B cell (primary cell): ENCODE measurements at regions not wholly inside any gene's neighbourhood (a gene's known extent, or its start where the extent isn't known, plus 50 kb on each side); places are given as distances from the start of the nearest gene placed in this dataset.

Experiments used
- ATAC-seq: fragments of 200-7000 bp; cut with Tn5 transposase; one replicate; pipeline ENCODE4 v1.10.0; 2021; ENCODE audit warnings: low read depth, mild to moderate bottlenecking, moderate number of reproducible peaks, moderate library complexity
- CTCF ChIA-PET: fragments of 350-600 bp; sonication (Branson Sonifier 250); formaldehyde crosslinking; loops from one replicate; lab custom pipeline; 2021; ENCODE audit warnings: antibody characterized with exemption, inconsistent platforms; lab: Charles Lee
- POLR2A ChIA-PET: fragments of 350-600 bp; sonication (Branson Sonifier 250); formaldehyde crosslinking; loops from one replicate; lab custom pipeline; 2021; ENCODE audit warnings: antibody characterized with exemption; lab: Charles Lee
- DNase-seq: peaks from one replicate; pipeline ENCODE4 v3.0.0; 2013
- H2AFZ ChIP-seq: 2 replicates; pipeline ENCODE4 v1.6.1; 2012; ENCODE audit warnings: mild to moderate bottlenecking, low read depth, low read length; ENCODE audit not compliant: insufficient read depth, poor library complexity, severe bottlenecking
- H3K27ac ChIP-seq, 2 donors: 1 replicate in 1 of 2; 2 replicates in 1 of 2; pipeline ENCODE4 v1.5.1; 2012 to 2013; ENCODE audit warnings: low read length in 2 of 2, mild to moderate bottlenecking in 2 of 2, moderate library complexity in 1 of 2
- H3K27me3 ChIP-seq, 4 experiments: fragments of 200-600 bp in 1 of 4; sonication (generic) in 1 of 4; replicated peaks in 1 of 4; 1 replicate in 2 of 4; 2 replicates in 2 of 4; pipeline versions ENCODE4 v1.6.1 to v1.7.0; 2013 to 2016; ENCODE audit warnings: low read length in 3 of 4, mild to moderate bottlenecking in 2 of 4, mixed read lengths in 1 of 4, moderate library complexity in 1 of 4; ENCODE audit not compliant: insufficient read depth in 4 of 4, control insufficient read depth in 3 of 4; ENCODE audit errors: control extremely low read depth in 1 of 4
- H3K36me3 ChIP-seq, 2 experiments: replicated peaks in 1 of 2; 1 replicate in 1 of 2; 2 replicates in 1 of 2; pipeline versions ENCODE4 v1.6.1 to v1.7.1; 2013; ENCODE audit warnings: low read length in 1 of 2; ENCODE audit not compliant: insufficient read depth in 2 of 2, control insufficient read depth in 1 of 2; ENCODE audit errors: control extremely low read depth in 1 of 2, extremely low read depth in 1 of 2
- H3K4me1 ChIP-seq, 2 donors: fragments of 200-600 bp in 1 of 2; sonication (generic) in 1 of 2; 1 replicate in 1 of 2; 2 replicates in 1 of 2; pipeline versions ENCODE4 v1.5.1 to v1.6.1; 2013 to 2017; ENCODE audit warnings: low read length in 2 of 2; ENCODE audit not compliant: control insufficient read depth in 2 of 2, insufficient read depth in 2 of 2
- H3K4me2 ChIP-seq: replicated peaks from 2 replicates; pipeline ENCODE3; 2012; ENCODE audit warnings: mild to moderate bottlenecking, low read depth, low read length; ENCODE audit not compliant: poor library complexity, severe bottlenecking
- H3K4me3 ChIP-seq, 5 experiments: fragments of 200-600 bp in 1 of 5; sonication (generic) in 1 of 5; 1 replicate in 3 of 5; 2 replicates in 2 of 5; pipeline versions ENCODE4 v1.5.1 to v1.7.0; 2011 to 2016; ENCODE audit warnings: low read length in 4 of 5, mild to moderate bottlenecking in 4 of 5, low read depth in 2 of 5, control low read depth in 1 of 5, moderate library complexity in 1 of 5; ENCODE audit not compliant: insufficient read depth in 1 of 5; ENCODE audit errors: control extremely low read depth in 1 of 5, extremely low read depth in 1 of 5
- H3K79me2 ChIP-seq: fragments of 200-600 bp; sonication (generic); one replicate; pipeline ENCODE4 v1.6.0; 2016; ENCODE audit warnings: low read length; ENCODE audit not compliant: control insufficient read depth, insufficient read depth
- H3K9ac ChIP-seq: fragments of 200-600 bp; sonication (generic); 2 replicates; pipeline ENCODE4 v1.6.1; 2017; ENCODE audit warnings: mild to moderate bottlenecking, low read length, moderate library complexity
- H3K9me3 ChIP-seq, 3 donors: one replicate each; pipeline versions ENCODE4 v1.6.1 to v1.7.1; 2013; ENCODE audit warnings: low read length in 2 of 3; ENCODE audit not compliant: control insufficient read depth in 2 of 3, insufficient read depth in 1 of 3; ENCODE audit errors: control extremely low read depth in 1 of 3
- H4K20me1 ChIP-seq: 2 replicates; pipeline ENCODE4 v1.6.0; 2012; ENCODE audit warnings: mild to moderate bottlenecking, low read length; ENCODE audit not compliant: insufficient read depth, control insufficient read depth, poor library complexity, severe bottlenecking
- H3K27ac Mint-ChIP-seq: one replicate; pipeline ENCODE4 v1.8.0; 2021; ENCODE audit warnings: mixed read lengths
- H3K27me3 Mint-ChIP-seq: one replicate; pipeline ENCODE4 v1.8.0; 2021; ENCODE audit warnings: mixed read lengths
- H3K4me1 Mint-ChIP-seq: one replicate; pipeline ENCODE4 v1.8.0; 2021; ENCODE audit warnings: mixed read lengths
- H3K4me3 Mint-ChIP-seq: one replicate; pipeline ENCODE4 v1.8.0; 2021; ENCODE audit warnings: mixed read lengths
- H3K9me3 Mint-ChIP-seq: one replicate; pipeline ENCODE4 v1.8.0; 2022; ENCODE audit warnings: mixed read lengths; ENCODE audit not compliant: insufficient read depth
- CTCF ChIP-seq: fragments of 200-600 bp; IDR thresholded peaks from one replicate; pipeline ENCODE4 v1.8.0; 2022; ENCODE audit warnings: antibody characterized with exemption, mild to moderate bottlenecking
- EZH2 ChIP-seq: IDR thresholded peaks from 2 replicates; pipeline ENCODE4 v1.6.1; 2012; ENCODE audit warnings: borderline replicate concordance, low read depth, mild to moderate bottlenecking, moderate library complexity, low read length; ENCODE audit not compliant: insufficient read depth, poor library complexity, severe bottlenecking
- WGBS: methylation state at CpG from one replicate; pipeline ENCODE4 v1.1.5; 2013; ENCODE audit warnings: missing lambda C conversion rate; ENCODE audit not compliant: insufficient coverage; 5-methylcytosine and 5-hydroxymethylcytosine counted together
- intact Hi-C: fragments of 100-400 bp; cut with micrococcal nuclease; formaldehyde crosslinking; loops from one replicate; pipeline ENCODE4 v1.10.0; 2022

GRCh38 chr18:68229351-68229750, 485.6 kb downstream of the TMX3 start:
- H2AFZ ChIP-seq = no peak overlapping the region
- Mint-ChIP-seq H3K27ac (no peak overlapping the region), H3K4me1 (no peaks in the 10 kb centered on the region), H3K27me3 (no peaks in the 10 kb centered on the region), H3K4me3 (no peak overlapping the region), H3K9me3 (no peaks in the 10 kb centered on the region)
- H4K20me1 ChIP-seq = no peaks in the 10 kb centered on the region
- no peak for ATAC-seq
- no peak overlapping the region for H3K4me3 ChIP-seq
- POLR2A ChIA-PET = no interaction called here
- peaks cover 0 to 4% (median 0%) of the 10 kb centered on the region in 3 donors for H3K9me3 ChIP-seq
- no peak overlapping the region for H3K9ac ChIP-seq
- H3K4me1 ChIP-seq = no peaks in the 10 kb centered on the region
- H3K27me3 ChIP-seq = no peaks in the 10 kb centered on the region
- TF ChIP-seq EZH2 (no peak), CTCF (no peak)
- H3K79me2 ChIP-seq = no peaks in the 10 kb centered on the region
- H3K27ac ChIP-seq = no peak overlapping the region
- CTCF ChIA-PET = no interaction called here
- WGBS = 94% methylated on average over 2 of the region's 8 CpGs
- no peak for DNase-seq
- H3K36me3 ChIP-seq = no peaks in the 10 kb centered on the region
- intact Hi-C loops = no loop called here
- no peak overlapping the region for H3K4me2 ChIP-seq

GRCh38 chr18:68221111-68221724, 493.7 kb downstream of the TMX3 start:
- H3K4me3 Mint-ChIP-seq = no peak overlapping the region
- no peaks in the 10 kb centered on the region for H3K79me2 ChIP-seq
- no peaks in the 10 kb centered on the region for H3K27me3 ChIP-seq
- DNase-seq (no peak), ATAC-seq (no peak)
- no peaks in the 10 kb centered on the region for H3K4me1 ChIP-seq
- CTCF ChIA-PET = no interaction called here
- H3K36me3 ChIP-seq = no peaks in the 10 kb centered on the region
- H3K9me3 ChIP-seq = no peaks in the 10 kb centered on the region
- H2AFZ ChIP-seq = no peak overlapping the region
- no peak overlapping the region for H3K4me3 ChIP-seq
- no peaks in the 10 kb centered on the region for H4K20me1 ChIP-seq
- WGBS = 0% methylated on average over 1 of the region's 1 CpG
- H3K9me3 Mint-ChIP-seq = no peaks in the 10 kb centered on the region
- POLR2A ChIA-PET = no interaction called here
- no peak overlapping the region for H3K9ac ChIP-seq
- intact Hi-C loops = no loop called here
- H3K4me2 ChIP-seq = no peak overlapping the region
- H3K4me1 Mint-ChIP-seq = no peaks in the 10 kb centered on the region
- no peak overlapping the region for H3K27ac Mint-ChIP-seq
- H3K27ac ChIP-seq = no peak overlapping the region
- H3K27me3 Mint-ChIP-seq = no peaks in the 10 kb centered on the region
- TF ChIP-seq EZH2 (no peak), CTCF (no peak)
